ENCODE measurements at regions not wholly inside any gene's neighbourhood (a gene's known extent, or its start where the extent isn't known, plus 50 kb on each side); places are given as distances from the start of the nearest gene placed in this dataset.

- Histone ChIP-seq H3K36me3 (no peaks in the 10 kb centered on the region), H3K4me1 (no peaks in the 10 kb centered on the region), H3K27ac (no peak overlapping the region), H3K27me3 (no peaks in the 10 kb centered on the region), H3K9me3 (no peaks in the 10 kb centered on the region), H3K4me3 (no peak overlapping the region)
- WGBS = 88% methylated on average over 1 of the region's 1 CpG
- TF ChIP-seq POLR2AphosphoS5 (IDR thresholded peaks at IDR 0.05) (no peak), EP300 (IDR thresholded peaks at IDR 0.05) (no peak), POLR2A (IDR thresholded peaks at IDR 0.05) (no peak), CTCF (IDR thresholded peaks at IDR 0.05) (no peak)
- no peak for DNase-seq (ENCODE audit: low spot score in 2 of 2)
Observed at GRCh38 chr1:43083375-43083891, 88.7 kb downstream of the EBNA1BP2 start.

GRCh38 chr1:43082740-43083139 is 89.3 kb downstream of the EBNA1BP2 start:
- Histone ChIP-seq H3K27me3 (no peaks in the 10 kb centered on the region), H3K27ac (no peak overlapping the region), H3K9me3 (no peaks in the 10 kb centered on the region), H3K4me3 (no peak overlapping the region), H3K4me1 (no peaks in the 10 kb centered on the region), H3K36me3 (no peaks in the 10 kb centered on the region)
- no peak for DNase-seq (ENCODE audit: low spot score in 2 of 2)
- 73% methylated on average over 6 of the region's 6 CpGs for WGBS
- TF ChIP-seq EP300 (IDR thresholded peaks at IDR 0.05) (no peak), POLR2AphosphoS5 (IDR thresholded peaks at IDR 0.05) (no peak), POLR2A (IDR thresholded peaks at IDR 0.05) (no peak), CTCF (IDR thresholded peaks at IDR 0.05) (no peak)

GRCh38 chr1:43077273-43077672 is 94.8 kb downstream of the EBNA1BP2 start:
- no peak for DNase-seq (ENCODE audit: low spot score in 2 of 2)
- H3K36me3 ChIP-seq = no peaks in the 10 kb centered on the region
- TF ChIP-seq EP300 (IDR thresholded peaks at IDR 0.05) (no peak), POLR2AphosphoS5 (IDR thresholded peaks at IDR 0.05) (no peak), POLR2A (IDR thresholded peaks at IDR 0.05) (no peak), CTCF (IDR thresholded peaks at IDR 0.05) (no peak)
- no peaks in the 10 kb centered on the region for H3K9me3 ChIP-seq
- WGBS = 48% methylated on average over 6 of the region's 6 CpGs
- no peaks in the 10 kb centered on the region for H3K27me3 ChIP-seq
- no peak overlapping the region for H3K27ac ChIP-seq
- H3K4me1 ChIP-seq = peaks cover 5% of the 10 kb centered on the region
- no peak overlapping the region for H3K4me3 ChIP-seq

- H3K27ac ChIP-seq = no peak overlapping the region
- TF ChIP-seq POLR2AphosphoS5 (IDR thresholded peaks at IDR 0.05) (no peak), POLR2A (IDR thresholded peaks at IDR 0.05) (no peak), EP300 (IDR thresholded peaks at IDR 0.05) (no peak)
- WGBS = 90% methylated on average over 2 of the region's 2 CpGs
- no peaks in the 10 kb centered on the region for H3K27me3 ChIP-seq
- H3K9me3 ChIP-seq = no peaks in the 10 kb centered on the region
- H3K4me1 ChIP-seq = peaks cover 9% of the 10 kb centered on the region
- no peaks in the 10 kb centered on the region for H3K36me3 ChIP-seq
- no peak overlapping the region for H3K4me3 ChIP-seq
- no peak for DNase-seq (ENCODE audit: low spot score in 2 of 2)
Observed at GRCh38 chr1:43074709-43075108, 97.4 kb downstream of the EBNA1BP2 start.

GRCh38 chr1:43074244-43074643 is 97.8 kb downstream of the EBNA1BP2 start:
- Histone ChIP-seq H3K9me3 (no peaks in the 10 kb centered on the region), H3K4me1 (peaks cover 13% of the 10 kb centered on the region), H3K4me3 (no peak overlapping the region), H3K36me3 (no peaks in the 10 kb centered on the region), H3K27me3 (no peaks in the 10 kb centered on the region), H3K27ac (no peak overlapping the region)
- 79% methylated on average over 3 of the region's 3 CpGs for WGBS
- DNase-seq (ENCODE audit: low spot score in 2 of 2) = no peak
- TF ChIP-seq POLR2AphosphoS5 (IDR thresholded peaks at IDR 0.05) (no peak), POLR2A (IDR thresholded peaks at IDR 0.05) (no peak), CTCF (IDR thresholded peaks at IDR 0.05) (no peak), EP300 (IDR thresholded peaks at IDR 0.05) (no peak)

Data from suprapubic skin (tissue), 4 donors.